Neural crest cell (in vitro differentiated cells): ENCODE measurements at regions not wholly inside any gene's neighbourhood (a gene's known extent, or its start where the extent isn't known, plus 50 kb on each side); places are given as distances from the start of the nearest gene placed in this dataset.
A peak's percentile ranks its signal among the peaks of the same experiment; 100 is the strongest.

Source experiments
- DNase-seq: peaks from one replicate; pipeline ENCODE4 v3.0.0; 2021; ENCODE audit warnings: low read depth, mixed read lengths, low spot score
- H3K27ac Mint-ChIP-seq: one replicate; pipeline ENCODE4 v1.8.0; 2021; ENCODE audit warnings: mild to moderate bottlenecking, mixed read lengths; ENCODE audit not compliant: unreplicated experiment
- H3K27me3 Mint-ChIP-seq: 2 replicates; pipeline ENCODE4 v1.8.0; 2021; ENCODE audit warnings: low read depth, mild to moderate bottlenecking, mixed read lengths
- H3K36me3 Mint-ChIP-seq: 2 replicates; pipeline ENCODE4 v1.8.0; 2021; ENCODE audit warnings: low read depth, mild to moderate bottlenecking, mixed read lengths
- H3K4me1 Mint-ChIP-seq: 2 replicates; pipeline ENCODE4 v1.8.0; 2021; ENCODE audit warnings: mixed read lengths
- H3K4me3 Mint-ChIP-seq: one replicate; pipeline ENCODE4 v1.8.0; 2021; ENCODE audit warnings: mild to moderate bottlenecking, mixed read lengths
- H3K9me3 Mint-ChIP-seq: 2 replicates; pipeline ENCODE4 v1.8.0; 2021; ENCODE audit warnings: mixed read lengths
- CTCF ChIP-seq: fragments of 200-600 bp; sonication (generic); conservative IDR thresholded peaks from 2 replicates; pipeline ENCODE4 v1.5.0; 2021; ENCODE audit warnings: antibody characterized with exemption, mild to moderate bottlenecking

- Mint-ChIP-seq H3K4me3 (no peak overlapping the region), H3K4me1 (no peaks in the 10 kb centered on the region), H3K9me3 (peaks cover 3% of the 10 kb centered on the region), H3K27ac (no peak overlapping the region), H3K36me3 (peaks cover 10% of the 10 kb centered on the region), H3K27me3 (no peaks in the 10 kb centered on the region)
- TF ChIP-seq CTCF: peak; percentile 95
- DNase-seq: peak; percentile 55
Measured at GRCh38 chr3:109731639-109732473, 394.5 kb upstream of the DPPA4 start.

DNA sequence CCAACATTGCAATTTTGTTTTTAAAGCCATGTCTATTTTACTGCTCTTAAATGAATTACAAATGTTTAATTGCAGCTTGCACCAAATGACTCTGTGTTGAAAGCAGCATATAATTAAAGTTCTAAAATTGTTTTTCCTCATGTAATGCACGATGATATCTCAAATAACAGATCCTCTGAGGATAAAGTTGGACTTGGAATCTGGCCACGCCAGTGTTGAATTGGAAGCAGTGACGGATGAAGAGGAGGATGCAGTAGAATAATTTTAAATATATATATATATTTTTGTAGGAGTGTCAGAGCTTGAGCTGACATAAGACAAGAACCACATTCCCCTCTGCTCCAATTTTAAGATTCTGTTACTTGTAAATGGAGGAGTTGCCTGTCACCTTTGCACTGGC lies 406.6 kb upstream of the DPPA4 start:
- no peaks in the 10 kb centered on the region for H3K36me3 Mint-ChIP-seq
- peaks cover 8% of the 10 kb centered on the region for H3K9me3 Mint-ChIP-seq
- DNase-seq: no peak
- H3K27me3 Mint-ChIP-seq: no peaks in the 10 kb centered on the region
- no peaks in the 10 kb centered on the region for H3K4me1 Mint-ChIP-seq
- H3K4me3 Mint-ChIP-seq: no peak overlapping the region
- H3K27ac Mint-ChIP-seq: no peak overlapping the region
- TF ChIP-seq CTCF: no peak

DNA sequence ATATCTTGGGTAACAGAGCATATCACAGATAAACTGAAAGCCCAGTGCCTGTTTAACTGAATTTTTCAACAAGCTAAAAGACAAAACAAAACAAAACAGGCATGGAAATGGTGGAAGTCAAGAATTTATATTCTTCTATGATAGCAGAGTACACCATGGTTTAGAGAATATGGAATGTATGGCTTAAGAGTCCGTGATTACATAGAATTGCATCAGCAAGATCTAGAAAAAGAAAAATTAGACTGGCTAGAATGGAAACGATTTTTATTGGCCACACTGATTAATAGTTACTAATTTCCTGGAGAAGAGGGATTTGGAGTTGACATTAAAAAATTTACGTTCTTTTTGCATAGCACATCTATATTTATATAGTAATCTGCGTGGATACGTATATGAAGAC lies 435.2 kb upstream of the DPPA4 start:
- Mint-ChIP-seq H3K36me3 (no peaks in the 10 kb centered on the region), H3K4me1 (no peaks in the 10 kb centered on the region), H3K4me3 (no peak overlapping the region), H3K27me3 (no peaks in the 10 kb centered on the region), H3K27ac (no peak overlapping the region), H3K9me3 (peaks cover 27% of the 10 kb centered on the region)
- no peak for TF ChIP-seq CTCF
- no peak for DNase-seq

GRCh38 chr3:109774108-109774507 lies 436.8 kb upstream of the DPPA4 start:
- Mint-ChIP-seq H3K36me3 (no peaks in the 10 kb centered on the region), H3K4me3 (no peak overlapping the region), H3K27ac (no peak overlapping the region), H3K4me1 (no peaks in the 10 kb centered on the region), H3K9me3 (peaks cover 30% of the 10 kb centered on the region), H3K27me3 (no peaks in the 10 kb centered on the region)
- no peak for DNase-seq
- TF ChIP-seq CTCF: no peak

- Mint-ChIP-seq H3K27me3 (no peaks in the 10 kb centered on the region), H3K9me3 (peaks cover 6% of the 10 kb centered on the region), H3K27ac (no peak overlapping the region), H3K4me1 (no peaks in the 10 kb centered on the region), H3K36me3 (no peaks in the 10 kb centered on the region), H3K4me3 (no peak overlapping the region)
- DNase-seq: no peak
- TF ChIP-seq CTCF: no peak
Measured at GRCh38 chr3:109784285-109784684, 446.9 kb upstream of the DPPA4 start.
